PC-9 (cell line): ENCODE measurements at regions not wholly inside any gene's neighbourhood (a gene's known extent, or its start where the extent isn't known, plus 50 kb on each side); places are given as distances from the start of the nearest gene placed in this dataset.

Experiments used
- BruUV-seq: library from RNA; stranded (reverse); fragments of 400-500 nt; replicated peaks from 2 replicates; lab custom pipeline; 2021; lab: Mats Ljungman, UMichigan
- CTCF ChIA-PET: fragments of 300-600 bp; sonication (Branson Sonifier 250); formaldehyde crosslinking; loops from one replicate; lab custom pipeline; 2022; ENCODE audit warnings: antibody characterized with exemption; lab: Charles Lee
- POLR2A ChIA-PET: fragments of 300-600 bp; sonication (Branson Sonifier 250); formaldehyde crosslinking; loops from one replicate; lab custom pipeline; 2022; ENCODE audit warnings: antibody characterized with exemption; ENCODE audit not compliant: unreplicated experiment; lab: Charles Lee
- DNase-seq, 2 experiments: peaks; one replicate each; pipeline versions ENCODE4 v3.0.0 to v3.0.0-alpha.2; 2015 to 2022; ENCODE audit warnings: mixed read lengths in 1 of 2
- H2AFZ ChIP-seq: fragments of 200-600 bp; sonication (generic); 2 replicates; pipeline ENCODE4 v1.8.1; 2017; ENCODE audit warnings: antibody characterized with exemption
- H3F3A ChIP-seq: fragments of 200-600 bp; sonication (generic); 2 replicates; pipeline ENCODE4 v1.8.1; 2017; ENCODE audit warnings: antibody characterized with exemption, mild to moderate bottlenecking, low read depth; ENCODE audit not compliant: insufficient read depth
- H3K27ac ChIP-seq: fragments of 200-600 bp; sonication (generic); 2 replicates; pipeline ENCODE4 v1.6.1; 2016; ENCODE audit warnings: mixed run types
- H3K27me3 ChIP-seq: fragments of 200-600 bp; sonication (generic); 2 replicates; pipeline ENCODE4 v1.6.1; 2016; ENCODE audit warnings: low read depth, mixed run types; ENCODE audit not compliant: insufficient read depth
- H3K36me3 ChIP-seq: fragments of 200-600 bp; sonication (generic); 2 replicates; pipeline ENCODE4 v1.6.1; 2016; ENCODE audit warnings: low read depth, mixed run types
- H3K4me1 ChIP-seq: fragments of 200-600 bp; sonication (generic); replicated peaks from 2 replicates; pipeline ENCODE4 v1.6.1; 2016; ENCODE audit warnings: mixed run types; ENCODE audit not compliant: insufficient read depth
- H3K4me2 ChIP-seq: fragments of 200-600 bp; sonication (generic); 2 replicates; pipeline ENCODE4 v1.6.1; 2017; ENCODE audit warnings: mixed run types
- H3K4me3 ChIP-seq: fragments of 200-600 bp; sonication (generic); 2 replicates; pipeline ENCODE4 v1.6.1; 2016; ENCODE audit warnings: mixed run types
- H3K79me2 ChIP-seq: fragments of 200-600 bp; sonication (generic); 2 replicates; pipeline ENCODE4 v1.6.1; 2017; ENCODE audit warnings: low read depth, mixed run types
- H3K9me2 ChIP-seq: fragments of 200-600 bp; sonication (generic); 2 replicates; pipeline ENCODE4 v1.8.1; 2017; ENCODE audit warnings: mild to moderate bottlenecking; ENCODE audit not compliant: insufficient read depth
- H3K9me3 ChIP-seq: fragments of 200-600 bp; sonication (generic); 2 replicates; pipeline ENCODE4 v1.8.1; 2016; ENCODE audit warnings: low read depth; ENCODE audit not compliant: insufficient read depth
- H4K20me1 ChIP-seq: fragments of 200-600 bp; sonication (generic); 2 replicates; pipeline ENCODE4 v1.8.1; 2017; ENCODE audit not compliant: insufficient read depth
- EZH2 ChIP-seq: fragments of 200-600 bp; sonication (generic); IDR thresholded peaks from 2 replicates; pipeline ENCODE4 v1.8.0; 2017; ENCODE audit warnings: antibody characterized with exemption, low read depth
- intact Hi-C: fragments of 100-400 bp; cut with micrococcal nuclease; formaldehyde crosslinking; loops from one replicate; pipeline ENCODE4 v1.10.0; 2022; ENCODE audit not compliant: unreplicated experiment
- TF ChIP-seq, protein P1 (sequence below): fragments of 200-600 bp; sonication (generic); conservative IDR thresholded peaks from 2 replicates; pipeline ENCODE4 v1.6.1; 2017; ENCODE audit warnings: mixed run types, antibody characterized with exemption, mild to moderate bottlenecking, moderate library complexity

- Histone ChIP-seq H3F3A (no peaks in the 10 kb centered on the region), H3K27me3 (no peaks in the 10 kb centered on the region), H3K79me2 (no peaks in the 10 kb centered on the region), H3K36me3 (no peaks in the 10 kb centered on the region), H3K4me3 (no peak overlapping the region), H3K9me3 (no peaks in the 10 kb centered on the region), H3K27ac (no peak overlapping the region), H3K4me1 (no peaks in the 10 kb centered on the region), H4K20me1 (no peaks in the 10 kb centered on the region), H3K9me2 (no peaks in the 10 kb centered on the region), H2AFZ (no peak overlapping the region), H3K4me2 (no peak overlapping the region)
- no peak for TF ChIP-seq EZH2
- TF ChIP-seq, protein P1, sequence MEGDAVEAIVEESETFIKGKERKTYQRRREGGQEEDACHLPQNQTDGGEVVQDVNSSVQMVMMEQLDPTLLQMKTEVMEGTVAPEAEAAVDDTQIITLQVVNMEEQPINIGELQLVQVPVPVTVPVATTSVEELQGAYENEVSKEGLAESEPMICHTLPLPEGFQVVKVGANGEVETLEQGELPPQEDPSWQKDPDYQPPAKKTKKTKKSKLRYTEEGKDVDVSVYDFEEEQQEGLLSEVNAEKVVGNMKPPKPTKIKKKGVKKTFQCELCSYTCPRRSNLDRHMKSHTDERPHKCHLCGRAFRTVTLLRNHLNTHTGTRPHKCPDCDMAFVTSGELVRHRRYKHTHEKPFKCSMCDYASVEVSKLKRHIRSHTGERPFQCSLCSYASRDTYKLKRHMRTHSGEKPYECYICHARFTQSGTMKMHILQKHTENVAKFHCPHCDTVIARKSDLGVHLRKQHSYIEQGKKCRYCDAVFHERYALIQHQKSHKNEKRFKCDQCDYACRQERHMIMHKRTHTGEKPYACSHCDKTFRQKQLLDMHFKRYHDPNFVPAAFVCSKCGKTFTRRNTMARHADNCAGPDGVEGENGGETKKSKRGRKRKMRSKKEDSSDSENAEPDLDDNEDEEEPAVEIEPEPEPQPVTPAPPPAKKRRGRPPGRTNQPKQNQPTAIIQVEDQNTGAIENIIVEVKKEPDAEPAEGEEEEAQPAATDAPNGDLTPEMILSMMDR: no peak
- no TSS peak for BruUV-seq
- intact Hi-C loops: no loop called here
- ChIA-PET POLR2A (interaction anchor here (0.6 kb wide), 1 partner anchor 57 kb away, joined by 7 read pairs; no protein-coding TSS in a partner anchor), CTCF (no interaction called here)
- DNase-seq: no peak
These were observed 1795.5 kb upstream of the PRR20A start for GRCh38 chr13:55345224-55345623.

DNA sequence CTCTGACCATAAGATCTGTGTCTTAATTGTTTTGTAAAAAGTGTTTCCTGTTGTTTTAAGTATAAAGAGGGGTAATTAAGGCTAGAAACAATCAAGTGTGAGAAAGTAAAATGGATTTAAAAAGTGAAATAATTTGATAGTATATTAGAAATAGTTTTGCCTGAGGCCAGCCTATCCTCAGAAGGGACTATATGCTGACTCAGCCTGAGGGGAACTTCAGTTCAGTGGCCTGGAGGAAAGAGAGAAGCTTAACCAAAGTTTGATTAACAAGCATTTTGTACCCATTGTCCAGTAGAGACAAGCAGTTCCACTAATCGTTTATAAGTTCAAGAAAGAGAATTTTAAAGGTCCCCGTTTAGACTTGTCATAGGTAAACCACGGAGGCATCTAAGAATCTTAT lies 1793.2 kb upstream of the PRR20A start:
- Histone ChIP-seq H3K4me3 (no peak overlapping the region), H3K27me3 (no peaks in the 10 kb centered on the region), H3F3A (no peaks in the 10 kb centered on the region), H3K4me2 (no peak overlapping the region), H3K79me2 (no peaks in the 10 kb centered on the region), H3K4me1 (no peaks in the 10 kb centered on the region), H3K9me2 (no peaks in the 10 kb centered on the region), H4K20me1 (no peaks in the 10 kb centered on the region), H3K36me3 (no peaks in the 10 kb centered on the region), H3K27ac (no peak overlapping the region), H2AFZ (no peak overlapping the region), H3K9me3 (no peaks in the 10 kb centered on the region)
- BruUV-seq: no TSS peak
- no peak for DNase-seq
- POLR2A ChIA-PET: no interaction called here
- intact Hi-C loops: no loop called here
- TF ChIP-seq, protein P1: no peak
- no peak for TF ChIP-seq EZH2
- CTCF ChIA-PET: no interaction called here

DNA sequence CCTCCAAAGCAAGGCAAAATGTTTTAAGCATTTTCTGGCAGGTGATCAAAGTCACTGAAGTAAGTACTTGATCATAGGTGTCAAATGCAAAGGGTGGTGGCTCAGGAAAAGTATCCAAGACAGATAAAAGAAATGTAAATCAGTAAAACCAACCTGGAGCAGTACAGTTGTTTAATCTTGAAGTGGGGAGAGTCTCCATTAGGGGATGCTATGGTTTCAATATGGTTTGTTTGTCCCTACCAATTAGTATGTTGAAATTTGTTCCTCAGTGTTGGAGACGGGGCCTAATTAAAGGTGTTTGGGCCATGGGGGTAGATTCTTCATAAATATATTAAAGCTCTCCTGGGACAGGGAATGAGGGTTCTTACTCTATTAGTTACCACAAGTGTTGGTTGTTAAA lies 1781.7 kb upstream of the PRR20A start:
- no peak overlapping the region for H3K4me3 ChIP-seq
- H3K79me2 ChIP-seq: no peaks in the 10 kb centered on the region
- H3K27ac ChIP-seq: no peak overlapping the region
- no peaks in the 10 kb centered on the region for H3K9me2 ChIP-seq
- no peaks in the 10 kb centered on the region for H3K27me3 ChIP-seq
- H3K9me3 ChIP-seq: no peaks in the 10 kb centered on the region
- no peaks in the 10 kb centered on the region for H4K20me1 ChIP-seq
- no peaks in the 10 kb centered on the region for H3K36me3 ChIP-seq
- H3K4me1 ChIP-seq: no peaks in the 10 kb centered on the region
- no peak overlapping the region for H3K4me2 ChIP-seq
- CTCF ChIA-PET: no interaction called here
- intact Hi-C loops: no loop called here
- H2AFZ ChIP-seq: no peak overlapping the region
- BruUV-seq: no TSS peak
- H3F3A ChIP-seq: no peaks in the 10 kb centered on the region
- POLR2A ChIA-PET: no interaction called here
- TF ChIP-seq, protein P1: no peak
- TF ChIP-seq EZH2: no peak
- DNase-seq: no peak
